IMR-90 (cell line): ENCODE measurements at regions not wholly inside any gene's neighbourhood (a gene's known extent, or its start where the extent isn't known, plus 50 kb on each side); places are given as distances from the start of the nearest gene placed in this dataset.

ENCODE experiments used
- ATAC-seq: fragments of 200-7000 bp; cut with Tn5 transposase; 2 replicates; pipeline ENCODE4 v1.9.1; 2020; ENCODE audit warnings: low read depth, mild to moderate bottlenecking, moderate library complexity
- BruUV-seq: library from RNA; stranded (reverse); fragments of 400-500 nt; replicated peaks from 2 replicates; lab custom pipeline; 2021; lab: Mats Ljungman, UMichigan
- CTCF ChIA-PET: fragments of 300-600 bp; formaldehyde crosslinking; extraction: SDS; loops from one replicate; lab custom pipeline; 2021; ENCODE audit warnings: antibody characterized with exemption; lab: Yijun Ruan, JAX
- POLR2A ChIA-PET: fragments of 300-600 bp; sonication (Branson Sonifier 250); formaldehyde crosslinking; loops from one replicate; lab custom pipeline; 2022; ENCODE audit warnings: antibody characterized with exemption; ENCODE audit not compliant: unreplicated experiment; lab: Charles Lee
- DNase-seq: peaks from one replicate; pipeline ENCODE4 v3.0.0; 2013
- H2AFZ ChIP-seq: replicated peaks from 2 replicates; pipeline ENCODE3; 2013; ENCODE audit warnings: low read length, mild to moderate bottlenecking; ENCODE audit not compliant: poor library complexity
- H2AK5ac ChIP-seq: 2 replicates; pipeline ENCODE4 v1.6.1; 2013; ENCODE audit warnings: low read depth, low read length, inconsistent platforms
- H2AK9ac ChIP-seq: replicated peaks from 2 replicates; pipeline ENCODE3; 2013; ENCODE audit warnings: mild to moderate bottlenecking, low read depth, low read length, moderate library complexity; ENCODE audit not compliant: poor library complexity
- H2BK120ac ChIP-seq: 2 replicates; pipeline ENCODE4 v1.6.1; 2013; ENCODE audit warnings: low read depth, low read length, inconsistent platforms
- H2BK15ac ChIP-seq: 3 replicates; pipeline ENCODE4 v1.6.1; 2013; ENCODE audit warnings: low read depth, low read length, inconsistent platforms
- H2BK20ac ChIP-seq: 2 replicates; pipeline ENCODE4 v1.6.1; 2013; ENCODE audit warnings: low read depth, mild to moderate bottlenecking, inconsistent platforms, low read length, moderate library complexity
- H2BK5ac ChIP-seq: 2 replicates; pipeline ENCODE4 v1.6.1; 2013; ENCODE audit warnings: mild to moderate bottlenecking, low read depth, low read length, inconsistent platforms; ENCODE audit not compliant: poor library complexity, severe bottlenecking
- H3K14ac ChIP-seq: replicated peaks from 2 replicates; pipeline ENCODE4 v1.6.1; 2013; ENCODE audit warnings: low read depth, low read length, inconsistent platforms
- H3K18ac ChIP-seq: 2 replicates; pipeline ENCODE4 v1.6.1; 2013; ENCODE audit warnings: low read depth, low read length, control low read depth
- H3K23ac ChIP-seq: 2 replicates; pipeline ENCODE4 v1.6.1; 2013; ENCODE audit warnings: low read depth, low read length, inconsistent platforms
- H3K27ac ChIP-seq: 2 replicates; pipeline ENCODE4 v1.5.1; 2013; ENCODE audit warnings: mild to moderate bottlenecking, control low read depth, low read length; ENCODE audit not compliant: insufficient read depth
- H3K27me3 ChIP-seq: 2 replicates; pipeline ENCODE4 v1.6.1; 2013; ENCODE audit warnings: low read length; ENCODE audit not compliant: control insufficient read depth, insufficient read depth
- H3K36me3 ChIP-seq: 2 replicates; pipeline ENCODE4 v1.6.1; 2013; ENCODE audit warnings: low read length, mixed read lengths; ENCODE audit not compliant: control insufficient read depth, insufficient read depth
- H3K4ac ChIP-seq: 2 replicates; pipeline ENCODE4 v1.6.1; 2013; ENCODE audit warnings: low read depth, low read length, inconsistent platforms
- H3K4me1 ChIP-seq: 2 replicates; pipeline ENCODE4 v1.6.1; 2013; ENCODE audit warnings: low read length, mixed read lengths; ENCODE audit not compliant: control insufficient read depth, insufficient read depth
- H3K4me2 ChIP-seq: 2 replicates; pipeline ENCODE4 v1.6.1; 2013; ENCODE audit warnings: low read depth, mild to moderate bottlenecking, control low read depth, low read length, moderate library complexity
- H3K4me3 ChIP-seq: 2 replicates; pipeline ENCODE4 v1.5.1; 2013; ENCODE audit warnings: low read depth, mild to moderate bottlenecking, control low read depth, low read length, moderate library complexity; ENCODE audit not compliant: insufficient read depth
- H3K56ac ChIP-seq: 2 replicates; pipeline ENCODE4 v1.6.1; 2013; ENCODE audit warnings: low read length, inconsistent platforms; ENCODE audit not compliant: insufficient read depth; ENCODE audit errors: extremely low read depth
- H3K79me1 ChIP-seq, 2 experiments: 2 replicates each; pipeline ENCODE4 v1.6.1; 2013; ENCODE audit warnings: low read length in 2 of 2, inconsistent platforms in 1 of 2, low read depth in 1 of 2
- H3K9ac ChIP-seq: 2 replicates; pipeline ENCODE4 v1.6.1; 2013; ENCODE audit warnings: low read depth, low read length, control low read depth
- H3K9me1 ChIP-seq: 2 replicates; pipeline ENCODE4 v1.6.1; 2013; ENCODE audit warnings: low read length, inconsistent platforms; ENCODE audit not compliant: insufficient read depth
- H3K9me3 ChIP-seq: 2 replicates; pipeline ENCODE4 v1.6.1; 2013; ENCODE audit warnings: low read length; ENCODE audit not compliant: control insufficient read depth, insufficient read depth
- H4K20me1 ChIP-seq: 2 replicates; pipeline ENCODE4 v1.6.1; 2013; ENCODE audit warnings: low read length, inconsistent platforms; ENCODE audit not compliant: insufficient read depth
- H4K5ac ChIP-seq: 2 replicates; pipeline ENCODE4 v1.6.1; 2013; ENCODE audit warnings: mild to moderate bottlenecking, low read depth, low read length, control low read depth
- H4K8ac ChIP-seq, 2 experiments: 2 replicates each; pipeline ENCODE4 v1.6.1; 2013; ENCODE audit warnings: low read depth in 2 of 2, low read length in 2 of 2, control low read depth in 1 of 2, inconsistent platforms in 1 of 2
- H4K91ac ChIP-seq: 2 replicates; pipeline ENCODE4 v1.6.1; 2013; ENCODE audit warnings: low read depth, low read length, inconsistent platforms; ENCODE audit not compliant: insufficient read depth
- BHLHE40 ChIP-seq: fragments of 150-350 bp; IDR thresholded peaks from 2 replicates; pipeline ENCODE4 v1.6.1; 2016; ENCODE audit warnings: mild to moderate bottlenecking, low read depth, low read length
- CEBPB ChIP-seq: IDR thresholded peaks from 2 replicates; pipeline ENCODE4 v1.6.1; 2012; ENCODE audit warnings: low read depth, low read length, improper control_type of control experiment
- CHD1 ChIP-seq: IDR thresholded peaks from 2 replicates; pipeline ENCODE4 v1.6.1; 2012; ENCODE audit warnings: low read depth, low read length, improper control_type of control experiment
- CTCF ChIP-seq: conservative IDR thresholded peaks from 2 replicates; pipeline ENCODE4 v1.5.1; 2012; ENCODE audit warnings: mild to moderate bottlenecking, low read depth, low read length, improper control_type of control experiment
- ELK1 ChIP-seq: fragments of 150-350 bp; IDR thresholded peaks from 2 replicates; pipeline ENCODE4 v1.6.1; 2016; ENCODE audit warnings: low read depth, mild to moderate bottlenecking, low read length, moderate library complexity, borderline replicate concordance
- FOS ChIP-seq: fragments of 150-350 bp; IDR thresholded peaks from 2 replicates; pipeline ENCODE4 v1.6.1; 2016; ENCODE audit warnings: low read depth, low read length
- MAFK ChIP-seq: IDR thresholded peaks from 2 replicates; pipeline ENCODE4 v1.6.1; 2012; ENCODE audit warnings: low read depth, low read length, improper control_type of control experiment
- MAZ ChIP-seq: IDR thresholded peaks from 2 replicates; pipeline ENCODE4 v1.6.1; 2012; ENCODE audit warnings: low read depth, mild to moderate bottlenecking, low read length, improper control_type of control experiment, moderate library complexity, borderline replicate concordance
- MXI1 ChIP-seq: IDR thresholded peaks from 2 replicates; pipeline ENCODE4 v1.6.1; 2012; ENCODE audit warnings: low read depth, mild to moderate bottlenecking, low read length, moderate library complexity, borderline replicate concordance
- NFE2L2 ChIP-seq: fragments of 150-350 bp; IDR thresholded peaks from 2 replicates; pipeline ENCODE4 v1.6.1; 2016; ENCODE audit warnings: low read depth, mild to moderate bottlenecking, low read length
- POLR2A ChIP-seq: IDR thresholded peaks from 2 replicates; pipeline ENCODE4 v1.6.1; 2012; ENCODE audit warnings: mild to moderate bottlenecking, low read depth, low read length
- RAD21 ChIP-seq: IDR thresholded peaks from 2 replicates; pipeline ENCODE4 v1.6.1; 2012; ENCODE audit warnings: low read length, improper control_type of control experiment
- RCOR1 ChIP-seq: IDR thresholded peaks from 2 replicates; pipeline ENCODE4 v1.6.1; 2012; ENCODE audit warnings: mild to moderate bottlenecking, low read length, improper control_type of control experiment; ENCODE audit not compliant: insufficient replicate concordance
- RFX5 ChIP-seq: IDR thresholded peaks from 2 replicates; pipeline ENCODE4 v1.8.0; 2012; ENCODE audit warnings: low read depth, mild to moderate bottlenecking, low read length, moderate library complexity
- SMC3 ChIP-seq: fragments of 150-350 bp; IDR thresholded peaks from 2 replicates; pipeline ENCODE4 v1.6.1; 2016; ENCODE audit warnings: low read depth, mild to moderate bottlenecking, antibody characterized with exemption, low read length, moderate library complexity
- USF2 ChIP-seq: fragments of 150-350 bp; IDR thresholded peaks from 2 replicates; pipeline ENCODE4 v1.6.1; 2017; ENCODE audit warnings: mild to moderate bottlenecking, antibody characterized with exemption, low read length, low read depth
- WGBS, 2 experiments: methylation state at CpG; one replicate each; pipeline versions ENCODE4 v1.1.5 to v1.1.7; 2013; ENCODE audit warnings: missing lambda C conversion rate in 2 of 2; ENCODE audit not compliant: insufficient read length in 1 of 2; ENCODE audit errors: extremely low coverage in 2 of 2; 5-methylcytosine and 5-hydroxymethylcytosine counted together
- dilution Hi-C: fragments of 300-500 bp; cut with HindIII; formaldehyde crosslinking; loops from one replicate; pipeline ENCODE4 v1.14.3; 2018; ENCODE audit warnings: low sequenced_read_pairs; ENCODE audit not compliant: unreplicated experiment
- in situ Hi-C: fragments of 300-500 bp; cut with MboI; formaldehyde crosslinking; loops from 3 replicates; pipeline ENCODE4 v1.14.3; 2019; ENCODE audit warnings: low sequenced_read_pairs, inconsistent platforms, mixed read lengths
- intact Hi-C: fragments of 100-400 bp; cut with micrococcal nuclease; formaldehyde crosslinking; loops from 2 replicates; pipeline ENCODE4 v1.10.0; 2022

GRCh38 chr18:65429601-65430000 lies 321.2 kb upstream of the CDH7 start:
- Histone ChIP-seq H3K9ac (no peak overlapping the region), H3K4ac (no peak overlapping the region), H3K9me3 (peaks cover 3% of the 10 kb centered on the region), H2AFZ (no peak overlapping the region), H3K36me3 (no peaks in the 10 kb centered on the region), H2BK5ac (no peak overlapping the region), H3K18ac (no peak overlapping the region), H3K4me2 (no peak overlapping the region), H3K9me1 (no peaks in the 10 kb centered on the region), H3K4me1 (no peaks in the 10 kb centered on the region), H3K4me3 (no peak overlapping the region), H2BK15ac (no peak overlapping the region), H2BK120ac (no peak overlapping the region), H4K8ac (no peak overlapping the region), H3K27ac (no peak overlapping the region), H4K91ac (no peak overlapping the region), H4K20me1 (no peaks in the 10 kb centered on the region), H2AK9ac (no peak overlapping the region), H3K23ac (no peak overlapping the region), H3K14ac (no peak overlapping the region), H2BK20ac (no peak overlapping the region), H3K79me1 (no peaks in the 10 kb centered on the region), H2AK5ac (no peak overlapping the region), H3K56ac (no peak overlapping the region), H3K27me3 (no peaks in the 10 kb centered on the region), H4K5ac (no peak overlapping the region)
- TF ChIP-seq NFE2L2 (no peak), POLR2A (no peak), RCOR1 (no peak), ELK1 (no peak), CHD1 (no peak), MAZ (no peak), MAFK (no peak), CTCF (no peak), FOS (no peak), RAD21 (no peak), CEBPB (no peak), BHLHE40 (no peak), MXI1 (no peak), SMC3 (no peak), RFX5 (no peak), USF2 (no peak)
- DNase-seq (no peak), ATAC-seq (no peak)
- intact Hi-C loops = no loop called here
- dilution Hi-C loops = no loop called here
- ChIA-PET CTCF (no interaction called here), POLR2A (no interaction called here)
- WGBS, 2 experiments = no CpG with 5 or more reads among the region's 4 CpGs
- in situ Hi-C loops = no loop called here
- BruUV-seq = no TSS peak
